22Rv1 (cell line): ENCODE measurements at regions not wholly inside any gene's neighbourhood (a gene's known extent, or its start where the extent isn't known, plus 50 kb on each side); places are given as distances from the start of the nearest gene placed in this dataset.

Experiments used
- CTCF ChIP-seq: fragments of 450-650 bp; IDR thresholded peaks from 2 replicates; pipeline ENCODE4 v1.5.1; 2017; ENCODE audit warnings: mild to moderate bottlenecking
- ZFX ChIP-seq: fragments of 450-650 bp; IDR thresholded peaks from 2 replicates; pipeline ENCODE4 v1.6.1; 2017; ENCODE audit warnings: antibody characterized with exemption, borderline replicate concordance

- TF ChIP-seq CTCF = no peak
- no peak for TF ChIP-seq ZFX
Observed at GRCh38 chrX:150308532-150309157, 54.5 kb upstream of the MAMLD1 start.
